Ishikawa (cell line): ENCODE measurements at regions not wholly inside any gene's neighbourhood (a gene's known extent, or its start where the extent isn't known, plus 50 kb on each side); places are given as distances from the start of the nearest gene placed in this dataset.

ENCODE experiments used
- CEBPB ChIP-seq: IDR thresholded peaks from 2 replicates; pipeline ENCODE4 v1.6.1; 2012
- CREB1 ChIP-seq: IDR thresholded peaks from 2 replicates; pipeline ENCODE4 v1.6.1; 2012; ENCODE audit warnings: low read depth
- EGR1 ChIP-seq: IDR thresholded peaks from 2 replicates; pipeline ENCODE4 v1.6.1; 2012
- EP300 ChIP-seq: IDR thresholded peaks from 2 replicates; pipeline ENCODE4 v1.6.1; 2012; ENCODE audit warnings: borderline replicate concordance
- FOXM1 ChIP-seq: IDR thresholded peaks from 2 replicates; pipeline ENCODE4 v1.6.1; 2012; ENCODE audit warnings: low read depth, borderline replicate concordance
- NFIC ChIP-seq: IDR thresholded peaks from 2 replicates; pipeline ENCODE4 v1.6.1; 2012
- RAD21 ChIP-seq: IDR thresholded peaks from 2 replicates; pipeline ENCODE4 v1.6.1; 2012; ENCODE audit warnings: low read depth
- REST ChIP-seq: IDR thresholded peaks from 2 replicates; pipeline ENCODE4 v1.6.1; 2012; ENCODE audit warnings: low read depth, mild to moderate bottlenecking
- TAF1 ChIP-seq: IDR thresholded peaks from 2 replicates; pipeline ENCODE4 v1.6.1; 2012; ENCODE audit warnings: low read depth, mild to moderate bottlenecking
- TCF12 ChIP-seq: IDR thresholded peaks from 2 replicates; pipeline ENCODE4 v1.6.1; 2012; ENCODE audit warnings: low read depth
- TEAD4 ChIP-seq: IDR thresholded peaks from 2 replicates; pipeline ENCODE4 v1.6.1; 2012
- YY1 ChIP-seq: IDR thresholded peaks from 2 replicates; pipeline ENCODE4 v1.6.1; 2012; ENCODE audit warnings: low read depth
- TF ChIP-seq, protein P1 (sequence below): IDR thresholded peaks from 2 replicates; pipeline ENCODE4 v1.6.1; 2012

GRCh38 chr10:124245191-124245590, 151.8 kb upstream of the CHST15 start:
- TF ChIP-seq NFIC (no peak), REST (no peak), CREB1 (no peak), CEBPB (no peak), TCF12 (no peak), EGR1 (no peak), RAD21 (no peak), EP300 (no peak), TEAD4 (no peak), TAF1 (no peak), YY1 (no peak), FOXM1 (no peak)
- TF ChIP-seq, protein P1, sequence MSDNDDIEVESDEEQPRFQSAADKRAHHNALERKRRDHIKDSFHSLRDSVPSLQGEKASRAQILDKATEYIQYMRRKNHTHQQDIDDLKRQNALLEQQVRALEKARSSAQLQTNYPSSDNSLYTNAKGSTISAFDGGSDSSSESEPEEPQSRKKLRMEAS = no peak
